Stimulated activated CD4-positive, alpha-beta T cell treated with anti-CD3 and anti-CD28 coated beads, Interleukin-1b, Interleukin-23, amount 100 ng/mL, for 4 hours (primary cell): ENCODE measurements at regions not wholly inside any gene's neighbourhood (a gene's known extent, or its start where the extent isn't known, plus 50 kb on each side); places are given as distances from the start of the nearest gene placed in this dataset.
"Not testable (repeated sequence)": the region's sequence is repeated elsewhere in the genome, so short reads cannot be mapped to it uniquely, and the experiment has no call there.

ENCODE experiments used
- DNase-seq, 2 donors: peaks; one replicate each; pipeline ENCODE4 v3.0.0-alpha.2; 2020; ENCODE audit warnings: low read depth in 2 of 2

- no peak for DNase-seq
Measured at GRCh38 chr3:187795207-187795960, 50.1 kb upstream of the BCL6 start.

GRCh38 chr3:187798126-187798525, 52.9 kb upstream of the BCL6 start:
- DNase-seq = no peak

GRCh38 chr3:187798531-187799530, 53.6 kb upstream of the BCL6 start:
- DNase-seq = peak in 1 of 2 donors; percentile 27

GRCh38 chr3:187799942-187800641, 54.8 kb upstream of the BCL6 start:
- no peak for DNase-seq

- no peak for DNase-seq
Measured at GRCh38 chr3:187801152-187801551, 55.9 kb upstream of the BCL6 start.

- no peak for DNase-seq
Measured at GRCh38 chr3:187802203-187802927, 57.1 kb upstream of the BCL6 start.

GRCh38 chr3:187802928-187803259, 57.6 kb upstream of the BCL6 start:
- peak; percentile 31 to 44 for DNase-seq

GRCh38 chr3:187804120-187804744, 59.0 kb upstream of the BCL6 start:
- DNase-seq = no peak

- DNase-seq = no peak
Measured at GRCh38 chr3:187804745-187805121, 59.5 kb upstream of the BCL6 start.

- DNase-seq = no peak
Measured at GRCh38 chr3:187805774-187806173, 60.5 kb upstream of the BCL6 start.

GRCh38 chr3:187807086-187807862, 62.0 kb upstream of the BCL6 start:
- DNase-seq = peak; percentile 15 to 16

- DNase-seq = no peak
Measured at GRCh38 chr3:187808527-187808895, 63.2 kb upstream of the BCL6 start.

- DNase-seq = no peak
Measured at GRCh38 chr3:187809612-187809991, 64.3 kb upstream of the BCL6 start.

- DNase-seq = no peak
Measured at GRCh38 chr3:187810021-187810446, 64.8 kb upstream of the BCL6 start.

- no peak for DNase-seq
Measured at GRCh38 chr3:187811585-187812250, 66.5 kb upstream of the BCL6 start.

- DNase-seq = no peak
Measured at GRCh38 chr3:187812496-187812895, 67.2 kb upstream of the BCL6 start.

GRCh38 chr3:187813198-187813597, 67.9 kb upstream of the BCL6 start:
- DNase-seq = no peak

GRCh38 chr3:187817766-187818165, 72.5 kb upstream of the BCL6 start:
- not testable (repeated sequence) for DNase-seq

- no peak for DNase-seq
Measured at GRCh38 chr3:187821616-187822317, 76.5 kb upstream of the BCL6 start.
